Activated T-cell treated with anti-CD3 and anti-CD28 coated beads for 48 hours (primary cell): ENCODE measurements at regions not wholly inside any gene's neighbourhood (a gene's known extent, or its start where the extent isn't known, plus 50 kb on each side); places are given as distances from the start of the nearest gene placed in this dataset.
A peak's percentile ranks its signal among the peaks of the same experiment; 100 is the strongest.
"Not testable (repeated sequence)": the region's sequence is repeated elsewhere in the genome, so short reads cannot be mapped to it uniquely, and the experiment has no call there.

Experiments used
- DNase-seq: peaks from one replicate; pipeline ENCODE4 v3.0.0-alpha.2; 2020; ENCODE audit warnings: low read depth

- DNase-seq: peak; percentile 30
Measured at GRCh38 chr14:55807053-55807880, 227.3 kb downstream of the KTN1 start.

DNA sequence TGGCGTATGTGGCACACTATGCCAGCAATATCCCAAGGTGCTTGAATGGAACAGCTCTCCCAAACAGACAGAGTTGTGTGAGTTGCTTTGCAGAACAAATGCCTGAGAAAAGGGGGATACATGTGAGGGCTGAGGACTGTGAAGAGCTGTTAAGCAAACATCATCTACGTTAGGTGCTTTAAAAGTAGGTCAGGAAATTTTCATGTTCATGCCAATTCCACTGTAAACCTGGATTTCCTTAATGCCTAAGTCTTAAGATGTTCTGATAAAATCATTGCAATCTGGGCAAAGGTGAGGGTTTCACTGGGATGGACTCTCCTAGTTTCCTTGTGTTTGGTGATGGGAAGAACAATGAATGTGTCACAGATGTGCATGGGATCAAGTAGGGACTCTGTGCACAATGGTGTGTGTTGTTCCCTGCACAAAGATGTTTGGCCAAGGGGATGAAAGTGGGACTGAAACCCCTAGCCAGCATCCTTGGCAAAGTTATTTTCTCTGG is 227.9 kb downstream of the KTN1 start:
- no peak for DNase-seq

- DNase-seq: no peak
Measured at GRCh38 chr14:55813630-55814029, 233.6 kb downstream of the KTN1 start.

DNA sequence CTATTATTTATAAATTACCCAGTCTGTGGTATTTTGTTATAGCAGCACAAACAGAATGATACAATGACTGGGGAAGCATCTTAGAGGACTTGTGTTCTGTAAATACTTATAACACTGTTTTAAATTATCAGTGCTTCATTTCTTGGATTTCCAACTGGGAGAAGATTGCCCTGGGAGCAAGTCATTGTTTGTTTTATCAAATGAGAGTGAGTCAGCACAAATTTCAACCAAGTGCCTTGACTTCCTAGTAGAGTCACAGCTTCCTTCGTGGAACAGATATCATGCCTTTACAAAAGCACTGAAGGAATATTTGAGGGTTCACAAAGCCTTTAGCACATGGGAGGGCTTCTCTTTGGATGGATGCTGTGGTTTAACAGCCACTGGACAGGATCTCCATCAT is 234.1 kb downstream of the KTN1 start:
- DNase-seq: no peak

- DNase-seq: no peak
Measured at GRCh38 chr14:55814873-55815272, 234.9 kb downstream of the KTN1 start.

GRCh38 chr14:55816225-55816624 is 236.2 kb downstream of the KTN1 start:
- no peak for DNase-seq

DNA sequence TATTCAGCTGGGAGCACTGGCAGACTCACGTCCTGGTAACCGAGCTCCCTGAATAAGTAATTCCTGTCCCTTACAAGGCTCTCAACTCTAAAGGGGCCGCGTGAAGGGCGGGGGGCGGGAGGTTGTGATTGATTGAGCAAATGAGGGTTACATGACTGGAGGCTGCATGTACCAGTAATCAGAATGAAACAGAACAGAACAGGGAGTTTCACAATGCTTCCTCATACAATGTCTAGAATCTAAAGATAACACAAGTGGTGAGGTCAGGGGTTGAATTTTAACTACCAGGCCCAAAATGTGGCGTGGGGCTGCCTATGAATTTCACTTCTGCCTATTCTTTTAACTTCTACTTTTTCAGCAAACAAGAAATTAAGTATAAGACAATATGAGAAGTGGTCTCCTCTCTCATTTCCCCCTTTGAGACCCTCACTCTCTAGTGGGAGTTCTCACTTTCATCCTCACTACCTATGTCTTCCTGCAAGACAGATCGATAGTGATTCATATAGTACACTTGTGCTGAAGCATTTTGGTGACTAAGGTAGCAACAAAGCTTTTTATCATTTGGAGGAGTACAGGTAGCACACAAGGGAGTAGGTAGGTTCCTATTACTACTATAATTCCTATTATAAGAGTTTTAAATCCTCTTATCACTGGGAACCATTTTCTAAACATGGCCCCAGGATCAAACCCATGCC is 239.8 kb downstream of the KTN1 start:
- no peak for DNase-seq

- no peak for DNase-seq
Measured at GRCh38 chr14:55822906-55823305, 242.9 kb downstream of the KTN1 start.

DNA sequence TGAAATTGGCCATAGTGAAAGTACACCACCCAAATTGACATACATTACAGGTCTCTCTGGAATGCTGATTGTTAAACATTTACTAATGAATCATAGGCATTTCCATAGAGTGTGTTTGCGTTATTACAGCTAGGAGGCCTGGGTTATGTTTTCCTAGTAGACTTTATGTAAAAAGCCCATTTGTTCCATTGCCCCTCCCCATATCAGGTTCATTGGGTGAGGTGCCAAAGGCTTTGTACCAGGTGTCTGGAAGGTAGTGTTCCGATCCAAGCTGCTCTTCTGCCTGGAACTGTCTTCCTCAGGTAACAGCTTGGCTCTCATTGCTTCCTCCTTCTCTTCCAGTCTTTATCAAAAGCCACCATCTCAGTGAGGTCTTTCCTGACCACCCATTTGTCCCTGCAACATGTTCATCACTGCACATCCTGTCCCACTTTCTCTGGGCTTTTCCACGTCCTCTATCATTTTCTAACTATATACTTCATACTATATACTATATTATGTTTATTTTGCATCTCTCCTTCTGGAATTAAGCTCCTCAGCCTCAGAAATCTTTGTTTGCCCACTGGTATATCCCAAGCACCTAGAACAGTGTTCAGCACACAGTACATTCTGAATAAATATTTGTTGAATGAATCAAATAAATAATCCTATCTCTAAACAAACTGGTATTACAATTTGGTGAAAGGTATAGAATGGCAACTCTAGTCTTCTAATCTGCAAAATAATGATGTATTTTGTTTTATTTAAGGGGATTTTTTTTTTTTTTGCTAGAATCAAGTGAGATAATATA is 252.3 kb downstream of the KTN1 start:
- DNase-seq: no peak

DNA sequence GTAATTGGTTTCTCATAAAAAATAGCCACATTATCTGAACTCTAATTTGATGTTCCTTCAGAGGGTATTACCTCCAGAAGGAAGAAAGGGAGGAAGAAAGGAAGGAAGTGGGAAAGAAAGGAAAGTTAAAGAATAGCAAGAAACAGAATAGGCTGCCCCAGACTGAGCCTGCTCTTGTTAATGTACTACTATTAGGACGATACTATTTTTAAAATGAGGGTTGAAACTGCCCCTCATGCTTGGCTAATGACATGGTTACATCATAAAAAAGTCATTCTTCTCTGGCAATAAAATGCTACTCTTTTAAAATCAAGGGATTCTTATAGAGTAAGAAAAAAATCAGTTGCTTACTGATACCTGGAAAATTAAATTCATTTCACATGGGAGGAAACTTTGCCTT is 253.0 kb downstream of the KTN1 start:
- no peak for DNase-seq

DNA sequence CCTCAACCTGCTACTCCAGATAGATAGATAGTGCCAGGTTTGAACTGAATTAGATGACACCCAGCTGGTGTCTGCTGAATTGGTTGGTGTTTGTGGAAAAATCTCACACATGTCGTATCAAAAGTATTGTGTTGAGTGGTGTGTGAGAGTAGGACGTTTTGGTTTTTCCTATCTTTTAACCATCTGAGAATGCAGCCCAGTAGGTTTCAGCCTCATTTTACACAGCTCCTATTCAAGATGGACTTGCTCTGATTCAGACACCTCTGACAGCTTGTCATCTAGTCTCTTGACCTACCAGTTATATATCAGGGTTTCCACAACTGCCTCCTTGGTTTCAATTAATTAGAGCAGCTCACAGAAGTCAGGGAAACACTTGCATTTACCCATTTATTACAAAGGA is 254.4 kb downstream of the KTN1 start:
- DNase-seq: no peak

GRCh38 chr14:55835985-55836384 is 256.0 kb downstream of the KTN1 start:
- DNase-seq: no peak

DNA sequence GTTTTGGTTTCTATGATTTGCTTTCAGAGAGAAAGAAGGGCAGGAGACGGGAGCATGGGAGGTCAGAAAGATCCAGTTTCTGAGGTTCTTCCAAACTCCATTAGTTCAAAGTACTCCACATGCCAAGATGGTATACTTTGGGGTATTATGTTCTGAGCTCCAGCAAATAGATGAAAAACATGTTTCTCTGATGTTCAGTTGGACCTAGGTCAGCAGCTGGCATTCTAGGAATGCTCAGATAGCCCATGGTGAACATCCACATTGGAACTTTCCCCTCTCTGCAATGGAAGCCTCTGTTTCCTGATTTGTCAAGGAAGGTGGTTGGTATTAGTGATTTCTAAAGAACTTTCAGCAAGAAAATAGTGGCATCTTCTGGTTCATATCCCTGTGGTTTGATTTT is 257.5 kb downstream of the KTN1 start:
- no peak for DNase-seq

GRCh38 chr14:55838529-55839052 is 258.6 kb downstream of the KTN1 start:
- no peak for DNase-seq

- DNase-seq: not testable (repeated sequence)
Measured at GRCh38 chr14:55839301-55839947, 259.4 kb downstream of the KTN1 start.

DNA sequence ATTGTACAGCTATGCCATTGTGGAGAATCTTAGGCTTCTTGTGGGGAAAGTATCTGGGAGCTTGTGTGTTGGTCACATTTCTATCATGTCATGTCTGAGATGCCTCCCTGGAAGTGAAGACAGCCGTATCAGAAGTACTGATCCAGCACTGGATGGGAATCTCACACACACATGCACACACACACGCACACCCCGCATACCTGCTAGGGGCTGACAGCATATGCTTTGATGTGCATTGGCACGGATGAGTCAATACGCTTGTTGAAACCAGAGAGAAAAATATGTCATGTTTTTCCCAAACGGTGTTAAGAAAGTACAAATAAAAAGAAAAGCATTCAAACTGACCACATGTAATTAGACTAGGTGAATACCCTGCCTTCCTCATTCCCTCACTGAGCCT is 260.8 kb downstream of the KTN1 start:
- DNase-seq: no peak

DNA sequence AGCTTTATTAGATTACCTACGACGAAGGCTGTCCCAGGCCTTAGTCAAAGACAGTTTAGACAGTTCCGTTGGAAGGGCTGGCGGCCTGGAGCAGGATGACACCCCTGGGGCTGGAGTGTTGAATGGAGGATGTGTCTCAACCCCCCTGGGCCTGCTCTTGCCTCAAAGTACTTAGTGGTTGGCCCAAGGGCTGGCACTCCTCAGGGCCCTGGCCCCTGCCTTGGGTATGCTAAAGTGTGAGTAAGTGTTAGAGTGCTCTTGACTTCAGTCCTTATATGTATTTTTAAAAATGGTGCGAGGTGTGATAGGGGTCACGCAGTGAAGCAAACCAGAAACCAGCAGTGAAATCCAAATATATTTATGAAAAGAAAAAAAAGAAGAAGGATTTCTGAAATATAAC is 261.6 kb downstream of the KTN1 start:
- no peak for DNase-seq

DNA sequence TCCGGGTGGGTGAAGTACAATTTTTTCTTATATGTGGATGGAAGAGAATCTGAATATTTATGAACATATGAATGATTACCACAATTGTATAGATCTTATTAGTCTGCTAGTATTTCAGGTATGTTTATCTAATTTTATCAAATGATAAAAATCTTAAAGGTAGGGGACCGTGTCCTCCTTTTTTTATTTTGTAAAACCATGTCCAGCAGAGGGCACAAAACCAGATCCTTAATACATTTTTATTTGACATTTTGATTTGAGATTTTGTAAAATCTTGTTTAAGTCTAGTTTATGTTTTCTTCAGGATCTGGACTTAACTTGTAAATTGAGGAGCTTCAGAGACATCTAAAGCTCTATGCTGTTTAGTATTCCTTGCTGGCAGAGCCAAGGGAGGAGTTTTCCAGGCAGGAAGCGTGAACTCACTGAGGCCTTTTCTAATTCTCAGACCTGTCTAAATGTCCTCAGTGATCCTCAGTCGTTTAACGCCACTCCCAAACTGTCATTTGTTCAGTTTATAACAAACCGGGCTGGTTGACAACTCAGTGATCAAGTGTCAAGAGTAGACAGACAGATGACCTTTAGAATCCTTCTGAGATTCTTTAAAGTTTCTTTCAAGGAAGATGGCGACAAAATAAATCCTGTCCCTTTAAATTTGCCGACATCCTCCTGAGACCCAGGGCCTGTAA is 263.9 kb downstream of the KTN1 start:
- no peak for DNase-seq

GRCh38 chr14:55845963-55846825 is 266.2 kb downstream of the KTN1 start:
- DNase-seq: no peak

DNA sequence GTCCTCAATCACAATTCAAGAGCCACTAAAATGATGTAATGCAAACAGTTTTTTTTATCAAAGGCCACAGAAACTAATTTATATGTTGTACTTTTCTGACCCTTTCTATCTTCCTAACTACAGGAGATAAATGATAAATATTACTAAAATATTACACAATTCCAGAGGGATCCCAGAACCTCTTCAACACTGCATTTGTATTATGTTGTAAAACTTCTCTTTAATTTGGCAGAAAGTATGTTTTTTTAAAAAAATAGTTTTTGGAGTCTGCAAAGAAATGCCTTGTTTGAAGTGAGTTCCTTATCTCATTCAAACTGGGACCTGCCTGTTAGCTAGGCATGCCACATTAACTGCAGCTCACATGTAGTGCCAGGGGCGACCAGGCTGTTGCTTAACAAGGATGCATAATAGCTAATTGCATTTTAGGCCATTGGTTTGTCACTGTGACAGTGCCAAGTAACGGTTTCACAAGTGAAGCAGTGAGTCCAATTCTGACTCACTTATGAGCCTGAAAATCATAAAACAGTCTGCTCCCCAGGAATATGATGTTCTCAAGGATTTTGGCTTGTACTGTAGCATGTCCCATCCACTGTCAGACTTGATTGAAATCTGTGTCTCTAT is 266.9 kb downstream of the KTN1 start:
- no peak for DNase-seq
